NB4 (cell line): ENCODE measurements at regions not wholly inside any gene's neighbourhood (a gene's known extent, or its start where the extent isn't known, plus 50 kb on each side); places are given as distances from the start of the nearest gene placed in this dataset.

Source experiments
- DNase-seq: peaks from one replicate; pipeline ENCODE4 v3.0.0; 2010; ENCODE audit warnings: low read depth
- H3K4me3 ChIP-seq: one replicate; pipeline ENCODE4 v1.5.1; 2011; ENCODE audit warnings: mild to moderate bottlenecking, low read depth, low read length, moderate library complexity
- MAX ChIP-seq: IDR thresholded peaks from 2 replicates; pipeline ENCODE4 v1.6.1; 2011; ENCODE audit warnings: low read depth, low read length
- MYC ChIP-seq: IDR thresholded peaks from 2 replicates; pipeline ENCODE4 v1.6.1; 2011; ENCODE audit warnings: low read depth, low read length
- POLR2A ChIP-seq: IDR thresholded peaks from 2 replicates; pipeline ENCODE4 v1.6.1; 2011; ENCODE audit warnings: mild to moderate bottlenecking; ENCODE audit not compliant: insufficient read length; ENCODE audit errors: extremely low read depth
- TF ChIP-seq, protein P1 (sequence below): IDR thresholded peaks from one replicate; pipeline ENCODE4 v1.5.1; 2012; ENCODE audit warnings: low read depth, low read length

DNA sequence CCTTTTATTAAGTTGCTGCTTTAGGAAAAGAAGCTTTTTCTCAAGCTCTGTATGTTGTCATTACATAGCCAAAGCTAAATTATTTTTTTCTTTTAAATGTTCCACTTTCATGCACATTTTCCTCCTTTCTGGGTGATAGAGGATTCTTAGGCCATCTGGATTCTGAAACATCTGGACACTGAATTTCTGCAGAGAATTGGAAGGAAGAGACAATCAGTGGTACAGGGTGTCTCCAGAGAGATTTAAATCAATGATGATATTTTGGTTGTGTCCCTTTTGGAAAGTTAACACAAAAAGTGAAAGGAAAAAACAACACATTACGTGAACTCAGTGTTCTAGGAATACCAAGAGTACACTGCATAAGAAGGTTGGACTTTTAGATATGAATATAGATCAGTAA, 211.4 kb upstream of the PKN2 start:
- no peak overlapping the region for H3K4me3 ChIP-seq
- no peak for DNase-seq
- TF ChIP-seq, protein P1, sequence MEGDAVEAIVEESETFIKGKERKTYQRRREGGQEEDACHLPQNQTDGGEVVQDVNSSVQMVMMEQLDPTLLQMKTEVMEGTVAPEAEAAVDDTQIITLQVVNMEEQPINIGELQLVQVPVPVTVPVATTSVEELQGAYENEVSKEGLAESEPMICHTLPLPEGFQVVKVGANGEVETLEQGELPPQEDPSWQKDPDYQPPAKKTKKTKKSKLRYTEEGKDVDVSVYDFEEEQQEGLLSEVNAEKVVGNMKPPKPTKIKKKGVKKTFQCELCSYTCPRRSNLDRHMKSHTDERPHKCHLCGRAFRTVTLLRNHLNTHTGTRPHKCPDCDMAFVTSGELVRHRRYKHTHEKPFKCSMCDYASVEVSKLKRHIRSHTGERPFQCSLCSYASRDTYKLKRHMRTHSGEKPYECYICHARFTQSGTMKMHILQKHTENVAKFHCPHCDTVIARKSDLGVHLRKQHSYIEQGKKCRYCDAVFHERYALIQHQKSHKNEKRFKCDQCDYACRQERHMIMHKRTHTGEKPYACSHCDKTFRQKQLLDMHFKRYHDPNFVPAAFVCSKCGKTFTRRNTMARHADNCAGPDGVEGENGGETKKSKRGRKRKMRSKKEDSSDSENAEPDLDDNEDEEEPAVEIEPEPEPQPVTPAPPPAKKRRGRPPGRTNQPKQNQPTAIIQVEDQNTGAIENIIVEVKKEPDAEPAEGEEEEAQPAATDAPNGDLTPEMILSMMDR: no peak
- TF ChIP-seq MAX: no peak
- no peak for TF ChIP-seq MYC
- TF ChIP-seq POLR2A: no peak

GRCh38 chr1:88474555-88475304, 209.3 kb upstream of the PKN2 start:
- H3K4me3 ChIP-seq: no peak overlapping the region
- no peak for TF ChIP-seq MYC
- TF ChIP-seq, protein P1: no peak
- TF ChIP-seq MAX: no peak
- no peak for TF ChIP-seq POLR2A
- no peak for DNase-seq

DNA sequence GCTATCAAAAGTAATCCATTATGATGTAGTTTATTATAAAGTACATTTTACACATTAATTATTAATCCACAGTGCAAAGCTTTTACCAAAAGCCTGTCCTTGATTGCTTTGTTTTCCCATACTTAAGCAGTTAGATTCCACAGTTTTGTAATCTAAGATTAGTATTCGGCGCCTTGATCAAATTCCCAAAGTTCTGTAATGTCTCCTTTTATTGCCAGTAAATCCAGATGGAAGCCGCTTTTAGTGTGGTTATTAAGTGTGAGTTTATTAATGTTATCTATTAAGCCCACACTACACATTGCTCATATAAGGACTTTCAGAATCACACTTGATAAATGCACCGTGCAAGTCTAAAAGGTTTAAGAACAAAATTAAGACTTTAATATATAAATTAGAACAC, 199.2 kb upstream of the PKN2 start:
- TF ChIP-seq MAX (no peak), POLR2A (no peak), MYC (no peak)
- TF ChIP-seq, protein P1: no peak
- H3K4me3 ChIP-seq: no peak overlapping the region
- DNase-seq: no peak

- TF ChIP-seq, protein P1: no peak
- TF ChIP-seq MYC: no peak
- no peak for TF ChIP-seq MAX
- TF ChIP-seq POLR2A: no peak
- H3K4me3 ChIP-seq: no peak overlapping the region
- no peak for DNase-seq
Measured at GRCh38 chr1:88488237-88488636, 195.8 kb upstream of the PKN2 start.

DNA sequence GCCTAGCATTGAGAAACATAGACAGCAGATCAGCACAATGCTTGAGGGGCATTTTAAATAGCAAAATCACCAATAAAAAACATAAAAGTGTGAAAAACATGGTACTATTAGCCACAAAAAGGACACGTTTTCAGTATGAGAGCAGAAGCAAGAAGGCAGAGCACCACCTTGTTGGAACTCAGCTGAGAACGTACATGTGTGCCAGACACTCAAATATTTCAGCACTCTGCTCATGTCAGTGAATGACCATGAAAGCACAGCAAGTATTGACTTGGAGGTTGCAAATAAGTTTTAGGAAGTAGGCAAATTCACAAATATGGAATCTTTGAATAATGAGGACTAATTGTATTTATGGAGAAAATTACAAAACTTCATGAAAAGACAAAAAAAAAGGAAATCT, 193.4 kb upstream of the PKN2 start:
- TF ChIP-seq, protein P1: no peak
- TF ChIP-seq MAX (no peak), POLR2A (no peak)
- no peak overlapping the region for H3K4me3 ChIP-seq
- DNase-seq: no peak

DNA sequence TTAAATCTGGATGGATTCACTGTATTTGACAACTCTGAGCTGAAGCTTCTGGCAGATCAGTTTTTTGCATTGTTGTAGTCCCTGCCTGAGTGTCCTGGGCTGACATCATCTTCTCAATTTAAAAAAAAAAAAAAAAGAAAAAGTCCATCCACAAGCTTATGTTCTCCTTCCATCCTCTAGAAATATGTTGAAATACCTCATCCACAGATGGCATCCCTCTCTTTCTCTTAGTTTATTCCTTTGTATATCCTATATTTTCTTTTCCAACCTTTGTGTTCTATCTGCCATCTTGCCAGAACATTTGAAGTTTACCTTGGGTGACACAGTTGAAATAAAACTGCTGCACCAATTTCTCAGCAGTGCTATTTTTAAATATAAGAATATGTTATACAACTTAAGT, 184.4 kb upstream of the PKN2 start:
- no peak overlapping the region for H3K4me3 ChIP-seq
- DNase-seq: no peak
- TF ChIP-seq MYC: no peak
- no peak for TF ChIP-seq MAX
- no peak for TF ChIP-seq POLR2A
- TF ChIP-seq, protein P1: no peak
